HFFc6 (cell line): ENCODE measurements at regions not wholly inside any gene's neighbourhood (a gene's known extent, or its start where the extent isn't known, plus 50 kb on each side); places are given as distances from the start of the nearest gene placed in this dataset.
"Not testable (repeated sequence)": the region's sequence is repeated elsewhere in the genome, so short reads cannot be mapped to it uniquely, and the experiment has no call there.

Experiments used
- DNase-seq: peaks from one replicate; pipeline ENCODE4 v3.0.0-alpha.2; 2018
- H3K27ac Mint-ChIP-seq: 2 replicates; pipeline ENCODE4 v1.8.0; 2020; ENCODE audit warnings: mild to moderate bottlenecking, mixed read lengths
- H3K27me3 Mint-ChIP-seq: 2 replicates; pipeline ENCODE4 v1.8.0; 2021; ENCODE audit warnings: mild to moderate bottlenecking, moderate library complexity, mixed read lengths; ENCODE audit not compliant: insufficient read depth
- H3K36me3 Mint-ChIP-seq: 2 replicates; pipeline ENCODE4 v1.8.0; 2021; ENCODE audit warnings: low read depth, mixed read lengths
- H3K4me1 Mint-ChIP-seq: 2 replicates; pipeline ENCODE4 v1.8.0; 2020; ENCODE audit warnings: low read depth, mixed read lengths
- H3K4me3 Mint-ChIP-seq: 2 replicates; pipeline ENCODE4 v1.8.0; 2020; ENCODE audit warnings: mild to moderate bottlenecking, moderate library complexity, mixed read lengths
- H3K9me3 Mint-ChIP-seq: 2 replicates; pipeline ENCODE4 v1.8.0; 2020; ENCODE audit warnings: mild to moderate bottlenecking, mixed read lengths
- CTCF ChIP-seq: fragments of 200-600 bp; sonication (generic); IDR thresholded peaks from 2 replicates; pipeline ENCODE4 v1.5.0; 2021; ENCODE audit warnings: antibody characterized with exemption, mild to moderate bottlenecking

DNA sequence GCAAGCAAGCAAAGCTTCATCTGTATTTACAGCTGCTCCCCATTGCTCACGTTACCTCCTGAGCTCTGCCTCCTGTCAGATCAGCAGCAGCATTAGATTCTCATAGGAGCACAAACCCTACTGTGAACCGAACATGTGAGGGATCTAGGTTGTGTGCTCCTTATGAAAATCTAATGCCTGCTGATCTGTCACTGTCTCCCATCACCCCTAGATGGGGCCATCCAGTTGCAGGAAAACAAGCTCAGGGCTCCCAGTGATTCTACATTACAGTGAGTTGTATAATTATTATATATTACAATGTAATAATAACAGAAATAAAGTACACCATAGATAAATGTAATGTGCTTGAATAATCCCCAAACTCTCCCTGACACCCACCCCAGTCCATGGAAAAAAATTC is 238.1 kb downstream of the CNTN3 start:
- not testable (repeated sequence) for H3K4me1 Mint-ChIP-seq
- peak; percentile 47 for DNase-seq

GRCh38 chr3:74375653-74376052 is 238.8 kb downstream of the CNTN3 start:
- H3K9me3 Mint-ChIP-seq: no peaks in the 10 kb centered on the region
- DNase-seq: no peak
- TF ChIP-seq CTCF: no peak
- no peak overlapping the region for H3K27ac Mint-ChIP-seq
- H3K4me3 Mint-ChIP-seq: no peak overlapping the region
- H3K27me3 Mint-ChIP-seq: no peaks in the 10 kb centered on the region
- H3K4me1 Mint-ChIP-seq: no peaks in the 10 kb centered on the region
- H3K36me3 Mint-ChIP-seq: peaks cover 5% of the 10 kb centered on the region; the same call in 1 of the 2 replicates

More for the DNA sequence above, 238.1 kb downstream of the CNTN3 start:
- H3K36me3 Mint-ChIP-seq, H3K27me3 Mint-ChIP-seq, H3K27ac Mint-ChIP-seq, H3K4me3 Mint-ChIP-seq, H3K9me3 Mint-ChIP-seq: not testable (repeated sequence)
- TF ChIP-seq CTCF: peak; percentile 81

GRCh38 chr3:74372743-74373142 is 241.7 kb downstream of the CNTN3 start:
- no peak for TF ChIP-seq CTCF
- Mint-ChIP-seq H3K36me3 (peaks cover 3% of the 10 kb centered on the region), H3K27me3 (no peaks in the 10 kb centered on the region), H3K4me3 (no peak overlapping the region), H3K4me1 (0 out of 2 replicates have a peak, but pooled peaks cover 4% of the 10 kb centered on the region), H3K9me3 (no peaks in the 10 kb centered on the region), H3K27ac (no peak overlapping the region)
- no peak for DNase-seq

DNA sequence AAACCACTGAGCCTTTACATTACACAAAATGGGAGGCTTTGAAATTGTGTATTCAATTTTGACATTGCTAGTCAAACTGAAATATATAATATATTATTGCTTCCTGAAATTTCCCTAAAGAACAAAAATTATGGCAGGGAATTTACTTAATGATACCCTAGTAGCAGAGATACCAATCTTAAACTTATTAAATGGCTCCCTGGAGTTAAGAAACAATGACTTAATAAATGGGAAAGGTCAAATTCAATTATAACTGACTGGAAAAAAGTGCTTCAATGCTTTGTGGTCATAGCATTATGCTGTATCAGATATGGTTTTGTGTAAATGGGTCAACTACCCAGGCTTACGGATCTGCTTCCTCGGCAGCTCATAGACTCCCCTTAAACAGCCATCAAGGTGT is 244.1 kb downstream of the CNTN3 start:
- no peak for DNase-seq
- no peak for TF ChIP-seq CTCF
- Mint-ChIP-seq H3K36me3 (peaks cover 9% of the 10 kb centered on the region), H3K4me1 (0 out of 2 replicates have a peak, but pooled peaks cover 4% of the 10 kb centered on the region), H3K9me3 (no peaks in the 10 kb centered on the region), H3K27ac (no peak overlapping the region), H3K27me3 (no peaks in the 10 kb centered on the region), H3K4me3 (no peak overlapping the region)

GRCh38 chr3:74366331-74366730 is 248.1 kb downstream of the CNTN3 start:
- no peak for TF ChIP-seq CTCF
- Mint-ChIP-seq H3K27me3 (no peaks in the 10 kb centered on the region), H3K4me1 (0 out of 2 replicates have a peak, but pooled peaks cover 4% of the 10 kb centered on the region), H3K4me3 (no peak overlapping the region), H3K27ac (no peak overlapping the region), H3K36me3 (peaks cover 13% of the 10 kb centered on the region), H3K9me3 (no peaks in the 10 kb centered on the region)
- DNase-seq: no peak

DNA sequence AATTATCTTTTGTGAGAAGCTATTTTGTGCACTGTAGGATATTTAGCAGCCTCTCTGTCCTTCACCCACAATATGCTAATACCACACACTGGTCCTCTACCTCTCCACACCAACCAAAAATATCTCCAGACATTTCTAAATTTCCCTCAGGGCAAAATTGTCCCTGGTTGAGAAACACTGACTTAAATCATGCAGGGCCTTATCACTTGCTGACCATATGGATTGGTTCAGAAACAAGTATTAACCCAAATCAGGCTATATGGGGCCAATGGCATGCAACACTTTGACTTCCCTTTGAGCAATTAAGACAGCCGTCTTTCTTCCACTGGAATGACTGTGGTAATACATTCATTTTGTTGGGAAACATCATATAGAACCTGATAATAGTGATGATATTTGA is 251.1 kb downstream of the CNTN3 start:
- H3K9me3 Mint-ChIP-seq: no peaks in the 10 kb centered on the region
- no peaks in the 10 kb centered on the region for H3K27me3 Mint-ChIP-seq
- H3K4me3 Mint-ChIP-seq: no peak overlapping the region
- no peak for DNase-seq
- no peak overlapping the region for H3K27ac Mint-ChIP-seq
- H3K36me3 Mint-ChIP-seq: peaks cover 24% of the 10 kb centered on the region
- TF ChIP-seq CTCF: no peak
- H3K4me1 Mint-ChIP-seq: no peaks in the 10 kb centered on the region
